HG03097 (cell line): ENCODE measurements at regions not wholly inside any gene's neighbourhood (a gene's known extent, or its start where the extent isn't known, plus 50 kb on each side); places are given as distances from the start of the nearest gene placed in this dataset.

Source experiments
- ATAC-seq: cut with Tn5 transposase; IDR thresholded peaks from one replicate; pipeline ENCODE4 v1.9.1; 2021; ENCODE audit not compliant: unreplicated experiment, low FRiP score

DNA sequence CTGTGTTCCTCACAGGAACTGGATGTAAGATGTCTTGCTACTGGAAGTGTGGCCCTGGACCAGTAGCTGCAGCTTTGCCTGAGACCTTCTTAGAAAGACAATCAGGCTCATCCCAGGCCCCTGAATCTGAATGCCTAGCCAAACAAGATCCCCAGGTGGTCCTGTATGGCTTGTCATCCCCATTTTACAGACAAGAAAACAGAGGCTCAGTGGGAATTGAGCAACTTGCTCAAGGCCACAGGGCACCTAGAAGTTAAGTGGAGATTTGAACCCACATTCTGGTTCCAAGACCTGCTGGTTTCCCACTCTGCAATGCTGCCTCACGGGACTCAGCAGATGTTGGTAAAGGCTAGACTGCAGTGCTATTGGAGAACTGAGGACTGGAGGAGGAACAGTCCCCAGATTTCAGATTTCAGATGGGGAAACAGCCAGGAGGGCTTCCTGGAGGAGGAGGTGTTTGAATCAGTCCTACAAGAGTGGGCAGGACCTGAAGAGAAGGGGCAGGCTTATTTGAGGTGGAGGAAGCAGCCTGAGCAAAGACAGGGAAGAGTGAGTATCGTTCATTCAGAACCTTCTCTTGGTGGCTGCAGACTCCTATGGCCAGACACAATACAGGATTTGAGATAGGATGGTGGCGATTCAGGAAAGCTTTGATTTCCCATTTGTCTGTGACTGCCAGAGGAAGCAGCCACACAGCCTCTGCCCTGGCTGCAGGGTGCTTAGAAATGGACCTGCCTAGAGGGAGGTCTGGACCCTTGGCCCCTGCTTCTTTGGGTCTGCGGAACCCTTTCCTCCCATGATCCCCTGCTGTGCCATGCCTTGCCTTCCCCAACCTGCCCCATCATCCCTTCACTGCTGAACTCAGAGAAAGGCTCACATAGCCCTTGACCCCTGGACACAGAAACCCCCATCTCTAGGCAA, 233.4 kb upstream of the NLRP1 start:
- no peak for ATAC-seq

DNA sequence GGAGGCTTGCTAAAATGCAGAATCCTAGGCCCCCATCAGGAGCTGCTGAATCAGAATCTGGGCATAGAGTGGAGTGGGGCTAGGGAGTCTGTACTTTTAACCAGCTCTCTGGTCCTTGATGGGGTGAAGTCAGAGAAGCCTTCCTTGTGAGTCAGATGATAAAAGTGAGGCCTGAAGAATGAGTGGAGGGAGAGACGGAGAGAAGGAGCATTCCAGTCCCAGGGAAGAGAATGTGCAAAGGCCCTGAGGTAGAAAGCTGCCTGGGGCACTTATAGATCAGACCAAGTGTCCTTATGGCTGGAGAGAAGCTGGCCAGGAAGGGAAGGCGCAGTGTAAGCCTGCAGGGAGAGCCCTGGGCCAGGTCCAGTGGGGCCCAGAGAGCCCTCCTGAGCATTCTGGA, 235.1 kb upstream of the NLRP1 start:
- ATAC-seq: no peak

DNA sequence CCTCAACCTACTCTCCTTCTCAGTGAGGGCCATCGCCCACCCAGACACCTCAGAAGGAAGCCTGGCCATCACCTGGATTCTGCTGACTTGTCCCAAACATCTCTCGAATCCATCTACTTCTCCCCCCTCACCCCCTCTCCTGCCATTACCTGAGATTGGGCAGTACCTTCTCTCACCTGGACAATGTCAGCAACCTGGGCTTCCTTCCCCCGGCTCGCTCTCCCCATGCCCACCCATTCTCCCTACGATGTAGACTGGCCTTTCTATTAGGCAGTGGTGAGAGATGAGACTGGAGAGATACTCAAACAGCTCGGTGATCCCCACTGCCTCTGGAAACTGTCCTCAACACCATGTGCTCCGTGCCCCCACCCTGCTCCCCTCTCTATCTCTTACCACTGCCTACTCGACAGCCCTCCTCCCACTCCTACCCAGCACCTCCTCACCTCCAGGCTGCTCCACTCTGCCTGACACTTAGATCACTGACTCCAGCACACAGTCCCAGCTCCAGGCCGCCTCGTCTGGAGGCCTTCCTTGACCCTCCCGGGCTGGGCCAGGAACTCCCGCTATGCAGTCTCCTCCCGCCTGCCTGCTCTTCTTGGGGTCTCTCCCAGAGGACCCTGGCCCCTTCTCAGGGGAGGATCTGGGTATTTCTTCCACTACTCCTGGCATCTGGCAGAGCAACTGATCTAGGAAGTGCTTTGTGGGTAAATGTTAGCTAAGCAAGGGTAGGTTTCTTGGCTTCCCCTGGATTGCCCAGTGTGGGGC, 235.8 kb upstream of the NLRP1 start:
- ATAC-seq: no peak

DNA sequence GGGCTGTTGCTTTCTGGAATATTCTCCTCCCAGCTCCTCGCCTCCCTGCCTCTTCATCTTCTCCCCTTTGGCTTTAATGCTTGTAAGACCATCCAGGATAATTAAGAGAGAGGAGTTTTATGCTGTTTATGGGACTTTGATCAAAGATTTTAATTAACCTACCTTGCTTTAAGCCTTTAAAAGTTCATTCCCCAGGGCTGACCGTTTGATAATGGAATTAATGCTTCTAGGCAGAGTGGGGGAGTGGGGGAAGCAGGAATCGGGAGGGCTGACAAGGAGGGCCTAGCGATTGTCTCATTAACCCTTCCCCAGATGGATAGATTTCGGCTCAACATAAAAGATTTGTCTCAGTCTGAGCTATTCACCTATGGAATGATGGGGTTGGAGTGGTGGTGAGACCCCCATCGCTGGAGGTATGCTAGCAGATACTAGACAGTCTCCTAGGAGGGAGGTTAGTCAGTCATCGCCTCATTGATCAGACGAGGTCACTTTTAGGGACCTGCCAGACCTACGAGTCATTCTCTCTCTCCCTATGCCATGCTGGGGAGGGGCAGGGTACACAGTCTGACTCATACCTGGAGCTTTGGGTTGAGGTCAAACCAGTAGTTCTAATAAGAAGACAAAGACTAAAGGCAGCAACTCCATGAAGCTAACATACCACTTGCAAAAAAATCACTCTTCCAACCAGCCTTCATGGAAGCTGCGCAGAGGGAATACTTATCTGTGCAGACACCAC, 236.6 kb upstream of the NLRP1 start:
- ATAC-seq: no peak

DNA sequence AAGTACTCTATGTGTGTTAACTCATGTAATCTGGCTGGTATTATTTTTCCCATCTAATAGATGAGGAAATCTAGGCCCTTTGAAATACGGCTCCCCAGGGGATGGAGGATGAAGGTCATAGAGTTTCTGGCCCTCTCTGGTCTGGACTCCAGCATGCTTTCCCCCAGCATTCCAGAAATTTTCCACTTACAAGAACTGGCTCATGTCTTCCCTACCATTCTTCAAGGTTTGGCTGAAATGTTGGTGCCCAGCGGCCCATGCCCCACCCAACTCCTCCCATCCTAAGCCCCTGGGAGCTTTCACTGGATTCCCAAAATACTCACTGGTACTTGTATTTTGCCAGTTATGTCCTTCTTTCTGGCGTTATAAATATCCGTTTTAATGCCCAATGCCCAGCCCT, 237.5 kb upstream of the NLRP1 start:
- ATAC-seq: no peak

DNA sequence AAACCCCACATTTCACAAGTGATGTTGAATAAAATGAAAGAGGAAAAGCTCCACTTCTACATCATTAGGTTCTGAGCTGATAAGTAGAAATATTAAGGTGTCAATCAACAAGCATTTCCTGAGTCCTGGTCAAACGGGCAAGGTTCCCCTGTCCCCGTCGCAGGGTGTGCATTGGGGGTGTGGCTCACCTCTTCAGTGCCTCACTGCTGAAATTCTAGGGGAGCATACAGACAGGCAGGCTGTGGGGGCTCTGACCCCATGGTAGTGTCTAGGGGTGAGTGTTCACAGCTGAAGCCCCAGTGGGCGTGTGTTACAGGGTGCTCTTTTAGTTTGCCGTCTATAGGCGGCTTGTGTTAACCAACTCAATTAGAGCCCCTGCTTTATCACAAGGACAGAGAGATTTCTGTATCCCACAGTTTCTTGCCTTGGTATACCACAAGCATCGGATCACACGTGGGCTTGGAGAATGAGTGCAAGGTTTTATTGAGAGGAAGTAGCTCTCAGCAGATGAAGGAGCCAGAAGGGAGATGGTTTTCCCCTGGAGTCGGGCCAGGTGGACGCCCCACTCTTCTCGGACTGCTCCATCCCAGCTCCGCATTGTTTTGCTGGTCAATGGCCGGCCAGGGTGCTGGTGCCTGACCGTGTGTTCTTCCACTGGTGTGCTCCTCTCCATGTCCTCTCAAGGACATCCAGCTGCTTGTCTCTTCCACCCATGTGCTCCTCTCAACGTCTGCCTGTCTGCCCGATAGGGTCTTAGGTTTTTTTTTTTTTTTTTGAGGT, 238.2 kb upstream of the NLRP1 start:
- ATAC-seq: no peak

DNA sequence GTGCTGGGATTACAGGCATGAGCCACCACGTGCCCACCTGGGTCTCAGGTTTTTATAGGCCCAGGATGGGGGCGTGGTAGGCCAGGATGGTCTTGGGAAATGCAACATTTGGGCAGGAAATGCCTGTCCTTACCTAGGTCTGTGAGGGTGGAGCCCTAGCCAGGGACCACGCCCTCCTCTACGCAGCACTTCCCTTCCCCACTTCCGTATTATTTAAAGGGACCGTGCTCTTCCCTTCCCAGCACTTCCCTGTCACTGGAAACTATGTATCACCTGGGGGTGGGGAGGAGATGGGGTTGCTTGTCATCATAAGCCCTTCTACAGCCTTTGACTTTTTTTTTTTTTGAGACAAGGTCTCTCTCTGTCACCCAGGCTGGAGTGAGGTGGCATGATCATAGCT, 238.9 kb upstream of the NLRP1 start:
- ATAC-seq: no peak

DNA sequence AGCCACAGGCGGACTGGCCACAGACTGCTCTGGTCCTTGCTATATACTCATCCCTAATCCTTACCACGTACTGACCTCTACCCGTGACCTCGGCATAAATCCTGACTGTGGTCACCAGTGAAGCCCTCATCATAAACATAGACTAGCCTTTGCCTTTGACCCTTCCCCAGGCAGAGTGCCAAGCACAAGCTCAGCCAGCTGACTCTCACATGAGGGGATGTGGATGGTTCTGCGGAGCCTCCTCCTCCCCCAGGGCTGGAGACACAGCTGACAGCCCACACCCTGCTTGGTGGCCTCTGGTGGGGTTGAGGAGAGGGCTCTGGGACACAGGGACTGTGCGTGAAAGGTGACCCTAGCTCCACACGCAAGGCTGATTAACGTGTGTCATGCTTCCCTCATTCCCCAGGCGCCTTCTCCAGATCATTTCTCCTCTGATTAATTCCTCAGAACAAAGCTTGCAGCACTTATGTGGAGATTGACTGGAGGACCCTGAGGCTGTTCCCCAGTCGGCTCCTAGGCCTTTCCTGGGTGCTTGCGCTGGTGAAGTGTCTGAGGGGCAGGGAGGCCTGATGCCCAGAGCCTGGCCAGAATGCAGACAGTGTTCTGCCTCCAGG, 241.5 kb upstream of the NLRP1 start:
- ATAC-seq: no peak

DNA sequence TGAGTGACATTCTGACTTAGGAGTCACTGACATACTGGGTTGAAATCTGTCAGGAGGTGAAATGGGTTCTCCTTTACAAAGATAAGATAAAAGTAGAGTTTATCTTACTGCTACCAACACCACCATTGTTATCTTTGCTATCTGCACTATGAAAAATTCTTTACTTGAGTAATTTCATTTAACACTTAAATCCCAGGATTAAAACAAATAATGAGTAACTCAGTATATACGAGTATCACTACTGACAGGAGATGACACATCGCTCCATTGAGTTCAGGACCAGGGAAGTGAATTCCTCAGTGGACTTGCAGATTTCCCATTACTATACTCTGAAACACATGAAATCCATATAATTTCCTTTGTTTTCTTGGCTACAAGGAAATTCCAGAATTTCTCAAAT, 242.1 kb upstream of the NLRP1 start:
- ATAC-seq: no peak

DNA sequence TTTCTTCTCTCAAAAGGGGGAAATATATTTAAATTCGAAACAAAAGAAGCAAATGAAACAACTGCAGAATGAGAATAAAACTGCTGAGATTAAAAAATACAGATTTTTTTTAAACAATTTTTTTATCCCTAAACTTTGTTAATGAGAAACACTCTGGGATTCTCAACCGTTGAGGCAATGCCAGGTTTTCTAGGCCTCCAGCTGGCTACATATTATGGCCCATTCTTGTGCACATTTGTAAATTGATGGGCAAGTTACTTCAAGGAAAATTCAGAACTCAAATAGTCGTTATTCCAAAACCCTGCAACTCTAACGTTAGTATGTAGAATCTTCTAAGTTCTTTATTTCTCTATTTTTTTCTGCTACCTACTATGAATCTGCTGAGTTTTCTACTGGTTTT, 239.3 kb upstream of the WSCD1 start:
- ATAC-seq: no peak

DNA sequence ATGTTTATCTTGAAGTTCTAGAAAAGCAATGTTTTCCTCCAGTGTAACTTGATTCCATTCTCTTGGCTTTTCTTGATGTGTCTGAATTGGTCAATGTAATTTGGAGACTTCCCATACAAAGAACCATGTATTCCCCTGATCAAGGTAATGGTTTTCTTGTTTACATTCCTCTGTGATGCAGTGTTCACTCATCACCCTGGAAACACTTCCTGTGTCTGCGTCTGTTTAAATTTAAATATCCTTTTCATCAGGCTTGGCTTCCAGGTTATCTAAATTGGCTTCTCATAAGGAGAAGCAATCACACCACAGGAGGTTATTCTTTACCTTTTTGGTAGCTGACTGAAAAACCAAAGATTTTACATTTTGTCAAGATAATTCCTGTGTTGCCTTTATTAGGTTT, 237.3 kb upstream of the WSCD1 start:
- ATAC-seq: no peak

DNA sequence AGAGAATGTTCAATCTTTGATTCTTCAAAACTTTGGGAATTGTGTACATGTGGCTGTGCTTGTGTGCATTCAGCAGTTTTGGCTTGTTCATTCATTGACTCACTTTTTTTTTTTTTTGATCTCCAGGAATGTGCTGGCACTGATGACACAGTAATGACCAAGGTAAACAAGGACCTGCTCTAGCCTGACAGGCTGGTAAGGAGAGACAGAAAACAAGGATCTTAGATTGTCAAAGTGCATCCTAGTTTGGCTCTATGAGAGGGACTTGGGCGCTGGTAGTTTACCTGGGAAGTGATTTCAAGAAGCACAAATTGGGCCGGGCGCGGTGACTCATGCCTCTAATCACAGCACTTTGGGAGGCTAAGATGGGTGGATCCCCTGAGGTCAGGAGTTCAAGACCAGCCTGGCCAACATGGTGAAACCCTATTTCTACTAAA, 233.1 kb upstream of the WSCD1 start:
- ATAC-seq: no peak

DNA sequence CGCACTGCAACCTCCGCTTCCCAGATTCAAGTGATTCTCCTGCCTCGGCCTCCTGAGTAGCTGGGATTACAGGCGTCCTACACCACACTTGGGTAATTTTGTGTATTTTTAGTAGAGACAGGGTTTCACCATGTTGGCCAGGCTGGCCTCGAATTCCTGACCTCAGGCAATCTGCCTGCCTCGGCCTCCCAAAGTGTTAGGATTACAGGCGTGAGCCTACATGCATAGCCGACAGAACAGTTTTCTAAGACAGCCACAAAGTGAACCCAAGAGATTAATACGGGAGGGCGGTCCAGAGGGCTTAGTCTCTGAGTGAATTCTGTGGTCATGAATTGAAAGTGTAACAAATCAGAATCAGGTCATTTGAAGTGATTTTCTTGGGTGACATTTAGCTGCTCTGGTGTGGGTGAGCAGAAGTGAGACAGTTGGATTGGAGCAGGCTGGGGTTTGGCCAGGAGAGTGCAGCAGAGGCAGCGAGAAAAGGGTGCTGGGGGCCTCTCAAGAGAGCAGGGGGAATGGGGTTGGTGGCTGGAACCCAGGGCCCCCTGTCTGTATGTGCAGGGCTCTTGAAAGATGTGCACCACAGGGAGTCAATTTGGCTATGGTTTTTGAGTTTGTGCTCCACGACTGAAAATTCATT, 231.4 kb upstream of the WSCD1 start:
- no peak for ATAC-seq

DNA sequence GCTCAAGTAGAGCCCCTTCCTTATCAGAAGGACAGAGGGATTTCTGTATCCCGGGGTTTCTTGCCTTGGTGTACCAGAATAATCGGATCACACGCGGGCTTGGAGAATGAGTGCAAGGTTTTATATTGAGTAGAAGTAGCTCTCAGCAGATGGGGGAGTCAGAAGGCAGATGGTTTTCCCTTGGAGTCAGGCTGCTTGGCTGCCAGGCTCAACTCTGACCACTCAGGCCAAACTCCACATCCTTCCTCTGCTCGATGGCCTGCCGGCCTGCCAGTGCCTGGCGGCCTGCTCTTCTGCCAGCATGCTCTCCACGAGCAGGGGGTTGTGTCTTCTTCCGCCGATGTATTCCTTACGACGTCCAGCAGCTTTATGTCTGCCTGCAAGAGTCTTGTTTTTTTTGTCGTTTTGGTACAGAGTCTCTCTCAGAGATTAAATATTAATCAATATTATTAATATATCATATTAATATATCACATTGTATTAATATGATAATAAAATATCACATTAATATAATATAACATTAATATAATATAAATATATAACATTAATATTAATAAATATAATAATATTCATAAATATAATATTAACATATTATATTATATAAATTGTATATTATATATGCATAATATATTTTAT, 229.2 kb upstream of the WSCD1 start:
- no peak for ATAC-seq

DNA sequence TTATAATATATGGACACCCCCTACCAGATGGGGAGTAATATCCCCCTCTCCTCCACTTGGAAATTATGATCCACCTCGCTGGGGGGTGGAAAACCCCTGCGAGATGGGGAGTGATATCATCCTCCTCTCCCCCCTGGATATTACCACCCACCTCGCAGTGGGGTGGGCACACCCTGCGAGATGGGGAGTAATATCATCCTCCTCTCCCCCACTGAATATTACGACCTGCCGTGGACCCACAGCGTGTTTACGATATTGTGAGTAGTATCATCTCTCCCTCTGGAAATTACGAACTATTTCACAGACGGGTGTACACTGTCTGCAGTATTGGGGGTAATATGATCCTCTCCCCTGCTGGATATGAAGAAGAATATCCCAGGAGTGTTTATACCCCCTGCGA, 228.3 kb upstream of the WSCD1 start:
- no peak for ATAC-seq

DNA sequence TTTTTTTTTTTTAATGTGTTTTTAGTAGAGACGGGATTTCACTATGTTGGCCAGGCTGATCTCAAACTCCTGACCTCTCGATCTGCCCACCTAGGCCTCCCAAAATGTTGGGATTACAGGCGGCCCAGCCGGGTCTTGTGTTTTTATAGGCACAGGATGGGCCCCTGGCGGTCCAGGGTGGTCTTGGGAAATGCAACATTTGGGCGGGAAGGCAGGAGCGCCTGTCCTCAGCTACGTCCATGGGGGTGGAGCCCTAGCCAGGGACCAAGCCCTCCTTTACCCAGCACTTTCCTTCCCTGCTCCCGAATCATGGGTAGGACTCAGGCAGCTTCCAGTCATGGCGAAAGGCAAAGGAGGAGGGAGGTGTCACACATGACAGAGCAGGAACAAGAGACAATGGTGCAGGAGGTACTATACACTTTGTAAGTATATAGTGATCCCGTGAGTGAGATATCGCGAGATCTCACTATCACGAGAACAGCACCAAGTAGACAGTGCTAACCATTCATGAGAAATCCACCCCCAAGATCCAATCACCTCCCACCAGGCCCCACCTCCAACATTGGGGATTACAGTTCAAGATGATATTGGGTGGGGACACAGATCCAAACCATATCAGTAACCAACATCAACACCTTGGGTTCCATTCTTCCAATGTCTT, 226.7 kb upstream of the WSCD1 start:
- ATAC-seq: no peak

DNA sequence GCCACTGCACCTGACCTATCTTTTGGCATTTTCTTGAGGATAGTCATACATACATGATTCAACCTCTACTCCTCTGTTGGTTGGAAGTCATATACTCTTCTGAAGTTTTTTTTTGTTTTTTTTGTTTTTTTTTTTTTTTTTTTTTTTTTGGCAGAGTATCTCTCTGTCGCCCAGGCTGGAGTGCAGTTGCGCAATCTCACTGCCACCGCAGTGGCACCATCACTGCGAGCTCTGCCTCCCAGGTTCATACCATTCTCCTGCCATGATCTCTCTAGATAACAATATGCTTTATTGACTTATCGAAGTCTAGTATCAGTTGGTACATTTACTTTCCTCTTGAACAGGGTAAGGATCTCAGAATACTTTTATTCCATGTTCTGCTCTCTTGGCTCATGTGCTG, 224.2 kb upstream of the WSCD1 start:
- ATAC-seq: no peak

DNA sequence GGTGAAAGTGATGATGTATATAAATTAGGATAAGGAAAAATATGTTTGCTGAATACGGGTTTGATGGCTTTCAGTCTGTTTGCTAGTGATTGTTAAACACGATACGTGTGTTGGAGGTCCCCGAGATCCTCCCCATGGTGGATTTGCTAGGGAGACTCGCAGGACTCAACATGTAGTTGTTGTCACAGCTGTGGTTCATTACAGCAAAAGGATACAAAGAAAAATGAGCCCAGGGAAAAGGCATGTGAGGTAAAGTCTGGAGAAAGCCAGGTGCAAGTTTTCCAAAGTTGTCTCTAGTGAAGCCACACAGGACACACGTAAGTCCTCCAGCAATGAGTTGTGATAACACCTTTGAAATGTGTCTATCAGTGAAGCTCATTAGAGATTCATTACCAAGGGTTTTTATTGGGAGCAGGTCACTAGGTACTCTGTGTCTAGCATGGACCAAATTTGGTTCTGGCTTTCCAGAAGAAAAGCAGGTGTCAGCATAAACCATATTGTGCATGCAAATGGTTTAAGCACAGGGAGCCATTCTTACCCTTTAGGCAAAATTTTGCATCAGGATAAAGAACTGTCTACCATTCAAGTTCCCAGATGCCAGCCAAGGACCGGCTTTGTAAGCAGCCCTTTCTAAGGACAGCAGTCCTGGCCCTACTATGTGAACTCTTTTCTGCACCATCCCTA, 215.2 kb upstream of the WSCD1 start:
- ATAC-seq: no peak
